Ishikawa (cell line): ENCODE measurements at regions not wholly inside any gene's neighbourhood (a gene's known extent, or its start where the extent isn't known, plus 50 kb on each side); places are given as distances from the start of the nearest gene placed in this dataset.

ENCODE experiments used
- CEBPB ChIP-seq: IDR thresholded peaks from 2 replicates; pipeline ENCODE4 v1.6.1; 2012
- CREB1 ChIP-seq: IDR thresholded peaks from 2 replicates; pipeline ENCODE4 v1.6.1; 2012; ENCODE audit warnings: low read depth
- EGR1 ChIP-seq: IDR thresholded peaks from 2 replicates; pipeline ENCODE4 v1.6.1; 2012
- EP300 ChIP-seq: IDR thresholded peaks from 2 replicates; pipeline ENCODE4 v1.6.1; 2012; ENCODE audit warnings: borderline replicate concordance
- FOXM1 ChIP-seq: IDR thresholded peaks from 2 replicates; pipeline ENCODE4 v1.6.1; 2012; ENCODE audit warnings: low read depth, borderline replicate concordance
- NFIC ChIP-seq: IDR thresholded peaks from 2 replicates; pipeline ENCODE4 v1.6.1; 2012
- RAD21 ChIP-seq: IDR thresholded peaks from 2 replicates; pipeline ENCODE4 v1.6.1; 2012; ENCODE audit warnings: low read depth
- TAF1 ChIP-seq: IDR thresholded peaks from 2 replicates; pipeline ENCODE4 v1.6.1; 2012; ENCODE audit warnings: low read depth, mild to moderate bottlenecking
- TCF12 ChIP-seq: IDR thresholded peaks from 2 replicates; pipeline ENCODE4 v1.6.1; 2012; ENCODE audit warnings: low read depth
- TEAD4 ChIP-seq: IDR thresholded peaks from 2 replicates; pipeline ENCODE4 v1.6.1; 2012
- YY1 ChIP-seq: IDR thresholded peaks from 2 replicates; pipeline ENCODE4 v1.6.1; 2012; ENCODE audit warnings: low read depth
- ZBTB7A ChIP-seq: IDR thresholded peaks from 2 replicates; pipeline ENCODE4 v1.6.1; 2012; ENCODE audit warnings: low read depth
- TF ChIP-seq, protein P1 (sequence below): IDR thresholded peaks from 2 replicates; pipeline ENCODE4 v1.6.1; 2012
- TF ChIP-seq, protein P2 (sequence below): IDR thresholded peaks from 2 replicates; pipeline ENCODE4 v1.6.1; 2012; ENCODE audit warnings: low read depth, mild to moderate bottlenecking
- TF ChIP-seq, protein P3 (sequence below): IDR thresholded peaks from 2 replicates; pipeline ENCODE4 v1.6.1; 2012

DNA sequence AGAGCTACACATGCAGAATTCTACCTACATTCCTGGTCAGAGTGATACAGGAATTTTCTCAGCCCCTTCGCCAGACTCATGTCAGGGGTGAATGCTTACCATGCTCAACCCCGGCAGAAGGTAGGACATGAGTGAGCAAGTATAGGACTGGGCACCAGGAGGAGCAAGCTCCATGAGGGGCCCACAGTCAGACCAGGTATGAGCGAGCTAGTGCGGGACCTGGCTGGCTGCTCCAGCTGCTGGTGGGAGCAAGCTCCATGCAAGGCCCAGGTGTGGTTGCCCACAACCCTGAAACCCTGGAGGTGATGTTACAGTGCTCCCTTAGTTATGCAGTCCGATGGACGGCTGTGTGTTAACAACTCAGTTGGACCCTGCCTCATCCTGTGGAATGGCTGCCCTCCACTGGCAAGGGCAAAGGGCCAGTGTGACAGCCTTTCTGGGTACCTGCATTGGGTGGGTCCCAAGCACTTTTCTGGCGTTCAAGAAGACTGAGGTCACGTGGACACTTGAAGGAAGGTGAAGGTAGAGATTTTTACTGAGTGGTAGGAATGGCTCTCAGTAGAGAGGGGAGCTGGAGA, 503.5 kb upstream of the CITED2 start:
- no peak for TF ChIP-seq EP300
- no peak for TF ChIP-seq TAF1
- TF ChIP-seq YY1 = no peak
- TF ChIP-seq ZBTB7A = no peak
- no peak for TF ChIP-seq EGR1
- TF ChIP-seq TEAD4 = no peak
- TF ChIP-seq NFIC = no peak

DNA sequence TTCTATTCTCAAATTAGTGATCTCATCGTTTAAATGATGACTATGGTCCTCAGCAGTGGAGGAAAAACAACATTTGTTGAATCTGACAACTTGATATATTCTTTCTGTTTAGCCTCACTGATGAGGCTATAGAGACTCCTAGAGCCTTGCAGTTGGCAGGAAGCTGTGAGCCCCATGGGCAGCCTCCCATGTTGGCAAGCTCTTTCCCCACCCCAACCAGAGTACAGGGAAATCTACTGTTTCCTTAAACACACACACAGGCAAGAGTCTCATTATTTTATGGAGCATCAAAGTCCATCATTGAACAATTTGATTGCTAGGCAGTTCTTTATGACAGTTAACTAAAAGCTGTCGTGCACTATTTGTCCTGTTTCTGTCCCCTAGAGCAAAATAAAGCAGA, 498.2 kb upstream of the CITED2 start:
- no peak for TF ChIP-seq CREB1
- no peak for TF ChIP-seq RAD21
- TF ChIP-seq, protein P1, sequence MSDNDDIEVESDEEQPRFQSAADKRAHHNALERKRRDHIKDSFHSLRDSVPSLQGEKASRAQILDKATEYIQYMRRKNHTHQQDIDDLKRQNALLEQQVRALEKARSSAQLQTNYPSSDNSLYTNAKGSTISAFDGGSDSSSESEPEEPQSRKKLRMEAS = no peak
- TF ChIP-seq, protein P2, sequence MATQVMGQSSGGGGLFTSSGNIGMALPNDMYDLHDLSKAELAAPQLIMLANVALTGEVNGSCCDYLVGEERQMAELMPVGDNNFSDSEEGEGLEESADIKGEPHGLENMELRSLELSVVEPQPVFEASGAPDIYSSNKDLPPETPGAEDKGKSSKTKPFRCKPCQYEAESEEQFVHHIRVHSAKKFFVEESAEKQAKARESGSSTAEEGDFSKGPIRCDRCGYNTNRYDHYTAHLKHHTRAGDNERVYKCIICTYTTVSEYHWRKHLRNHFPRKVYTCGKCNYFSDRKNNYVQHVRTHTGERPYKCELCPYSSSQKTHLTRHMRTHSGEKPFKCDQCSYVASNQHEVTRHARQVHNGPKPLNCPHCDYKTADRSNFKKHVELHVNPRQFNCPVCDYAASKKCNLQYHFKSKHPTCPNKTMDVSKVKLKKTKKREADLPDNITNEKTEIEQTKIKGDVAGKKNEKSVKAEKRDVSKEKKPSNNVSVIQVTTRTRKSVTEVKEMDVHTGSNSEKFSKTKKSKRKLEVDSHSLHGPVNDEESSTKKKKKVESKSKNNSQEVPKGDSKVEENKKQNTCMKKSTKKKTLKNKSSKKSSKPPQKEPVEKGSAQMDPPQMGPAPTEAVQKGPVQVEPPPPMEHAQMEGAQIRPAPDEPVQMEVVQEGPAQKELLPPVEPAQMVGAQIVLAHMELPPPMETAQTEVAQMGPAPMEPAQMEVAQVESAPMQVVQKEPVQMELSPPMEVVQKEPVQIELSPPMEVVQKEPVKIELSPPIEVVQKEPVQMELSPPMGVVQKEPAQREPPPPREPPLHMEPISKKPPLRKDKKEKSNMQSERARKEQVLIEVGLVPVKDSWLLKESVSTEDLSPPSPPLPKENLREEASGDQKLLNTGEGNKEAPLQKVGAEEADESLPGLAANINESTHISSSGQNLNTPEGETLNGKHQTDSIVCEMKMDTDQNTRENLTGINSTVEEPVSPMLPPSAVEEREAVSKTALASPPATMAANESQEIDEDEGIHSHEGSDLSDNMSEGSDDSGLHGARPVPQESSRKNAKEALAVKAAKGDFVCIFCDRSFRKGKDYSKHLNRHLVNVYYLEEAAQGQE = no peak
- TF ChIP-seq NFIC = no peak
- TF ChIP-seq, protein P3, sequence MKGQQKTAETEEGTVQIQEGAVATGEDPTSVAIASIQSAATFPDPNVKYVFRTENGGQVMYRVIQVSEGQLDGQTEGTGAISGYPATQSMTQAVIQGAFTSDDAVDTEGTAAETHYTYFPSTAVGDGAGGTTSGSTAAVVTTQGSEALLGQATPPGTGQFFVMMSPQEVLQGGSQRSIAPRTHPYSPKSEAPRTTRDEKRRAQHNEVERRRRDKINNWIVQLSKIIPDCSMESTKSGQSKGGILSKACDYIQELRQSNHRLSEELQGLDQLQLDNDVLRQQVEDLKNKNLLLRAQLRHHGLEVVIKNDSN = no peak
- no peak for TF ChIP-seq FOXM1
- TF ChIP-seq ZBTB7A = no peak
- TF ChIP-seq TCF12 = no peak
- TF ChIP-seq EP300 = no peak
- no peak for TF ChIP-seq YY1
- TF ChIP-seq TEAD4 = no peak
- no peak for TF ChIP-seq EGR1
- no peak for TF ChIP-seq TAF1
- TF ChIP-seq CEBPB = no peak

DNA sequence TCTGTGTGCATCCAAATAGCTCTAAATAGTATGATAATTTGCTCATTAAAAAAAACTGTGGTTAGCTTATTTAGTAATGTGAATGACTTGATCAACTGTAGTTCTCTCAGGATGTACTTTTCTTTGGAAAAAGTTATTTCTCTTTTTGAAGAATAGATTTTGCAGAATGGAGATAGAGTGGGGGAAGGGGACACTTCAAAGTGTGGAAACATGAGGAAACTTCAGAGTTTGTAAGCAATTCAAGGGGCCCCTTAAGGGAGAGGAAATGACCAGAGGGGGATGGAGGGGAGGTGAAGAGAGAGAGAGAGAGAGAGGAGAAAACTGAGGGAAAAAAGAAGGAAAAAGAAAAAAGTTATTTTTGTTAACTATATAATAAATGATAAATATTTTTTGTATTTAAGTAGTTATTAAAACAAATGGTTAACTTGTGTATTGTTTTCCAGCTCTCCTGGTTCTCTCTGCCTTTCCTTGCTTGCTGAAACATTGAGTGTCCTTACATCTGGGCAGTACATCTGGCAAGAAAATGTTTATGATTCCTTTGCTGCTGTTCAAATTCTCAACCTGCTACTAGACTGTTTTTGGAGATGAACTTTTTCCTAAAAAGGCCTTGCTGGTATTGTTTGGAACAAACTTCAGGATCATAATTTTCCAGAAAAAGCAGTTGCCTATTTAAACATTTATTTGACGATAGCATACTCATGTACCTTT, 497.5 kb upstream of the CITED2 start:
- TF ChIP-seq TAF1 = no peak
- TF ChIP-seq, protein P2 = no peak
- TF ChIP-seq ZBTB7A = no peak

DNA sequence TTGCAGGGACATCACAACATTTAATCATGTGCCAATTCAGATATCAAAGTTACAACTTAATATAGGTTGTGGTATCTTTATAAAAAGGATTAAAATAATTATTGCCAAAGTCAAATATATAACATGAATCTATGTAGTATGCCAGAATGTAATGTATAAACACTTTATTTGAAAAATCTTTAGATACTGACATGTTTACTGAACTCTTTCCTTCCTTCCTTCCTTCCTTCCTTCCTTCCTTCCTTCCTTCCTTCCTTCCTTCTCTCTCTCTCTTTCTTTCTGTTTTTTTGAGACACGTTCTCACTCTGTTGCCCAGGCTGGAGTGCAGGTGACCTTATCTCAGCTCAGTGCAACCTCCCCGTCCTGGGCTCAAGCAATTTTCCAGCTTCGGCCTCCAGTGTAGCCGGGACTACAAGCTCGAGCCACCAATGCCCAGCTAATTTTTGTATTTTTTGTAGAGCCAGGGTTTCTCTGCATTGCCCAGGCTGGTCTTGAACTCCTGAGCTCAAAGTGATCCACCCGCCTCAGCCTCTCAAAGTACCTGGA, 496.8 kb upstream of the CITED2 start:
- TF ChIP-seq CEBPB (no peak), RAD21 (no peak), YY1 (no peak), TEAD4 (no peak), TAF1 (no peak), CREB1 (no peak), EGR1 (no peak), NFIC (no peak), TCF12 (no peak), EP300 (no peak), ZBTB7A (no peak), FOXM1 (no peak)
- TF ChIP-seq, protein P1 = no peak
- TF ChIP-seq, protein P2 = no peak
- TF ChIP-seq, protein P3 = no peak

DNA sequence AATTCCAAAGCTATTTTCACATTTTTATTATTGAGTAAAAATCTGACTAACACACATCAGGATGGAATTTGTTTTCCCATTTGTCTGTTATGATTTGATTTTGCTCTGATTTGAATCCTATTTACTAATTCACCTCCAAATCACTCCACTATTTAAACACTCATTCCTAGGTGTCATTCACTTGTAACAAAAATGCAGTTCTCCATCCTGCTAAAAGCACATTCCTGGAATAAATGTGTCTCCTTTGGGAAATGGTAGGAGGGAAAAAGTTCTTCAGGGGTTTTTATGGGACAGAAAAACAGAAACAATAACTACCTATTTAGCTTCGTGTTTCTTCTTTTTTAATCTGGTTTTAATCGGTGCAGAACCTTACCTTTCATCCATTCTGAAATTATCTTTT, 494.1 kb upstream of the CITED2 start:
- TF ChIP-seq, protein P1 = no peak
- peak; percentile 76 for TF ChIP-seq TEAD4
